Neural progenitor cell (in vitro differentiated cells): ENCODE measurements at regions not wholly inside any gene's neighbourhood (a gene's known extent, or its start where the extent isn't known, plus 50 kb on each side); places are given as distances from the start of the nearest gene placed in this dataset.

Experiments
- CTCF ChIP-seq: fragments of 200-600 bp; sonication (generic); IDR thresholded peaks from 2 replicates; pipeline ENCODE4 v1.5.1; 2017; ENCODE audit warnings: antibody characterized with exemption, mild to moderate bottlenecking
- EZH2 ChIP-seq: fragments of 200-600 bp; sonication (generic); IDR thresholded peaks from 2 replicates; pipeline ENCODE4 v1.6.1; 2017; ENCODE audit warnings: antibody characterized with exemption, mild to moderate bottlenecking, moderate library complexity
- EZH2phosphoT487 ChIP-seq: fragments of 200-600 bp; sonication (generic); IDR thresholded peaks from 2 replicates; pipeline ENCODE4 v1.6.1; 2017; ENCODE audit warnings: antibody characterized with exemption

- no peak for TF ChIP-seq CTCF
- no peak for TF ChIP-seq EZH2phosphoT487
- TF ChIP-seq EZH2, result no peak
These were observed 904.2 kb downstream of the STPG2 start for GRCh38 chr4:97238956-97239666.
